ENCODE measurements at regions not wholly inside any gene's neighbourhood (a gene's known extent, or its start where the extent isn't known, plus 50 kb on each side); places are given as distances from the start of the nearest gene placed in this dataset.

GRCh38 chr6:88361298-88361697 is 195.2 kb upstream of the CNR1 start:
- TF ChIP-seq STAT1 (IDR thresholded peaks at IDR 0.05; ENCODE audit: unreplicated experiment) (no peak), EZH2 (IDR thresholded peaks at IDR 0.05; ENCODE audit: low read depth, unreplicated experiment) (no peak)
- H3F3A ChIP-seq (replicated peaks; ENCODE audit: low read depth), result no peaks in the 10 kb centered on the region
- H2AFZ ChIP-seq, result peak overlapping the region; percentile 94
- H3K4me3 ChIP-seq, result no peak overlapping the region
- H3K4me1 ChIP-seq (ENCODE audit: insufficient read depth), result peaks cover 13% of the 10 kb centered on the region
- Mint-ChIP-seq H3K9me3 (no peaks in the 10 kb centered on the region; the same call in 2 of the 3 replicates), H3K36me3 (ENCODE audit: low read depth) (no peaks in the 10 kb centered on the region), H3K4me1 (peaks cover 4% of the 10 kb centered on the region; the same call in 1 of the 3 replicates), H3K4me3 (no peak overlapping the region), H3K27ac (no peak overlapping the region), H3K27me3 (ENCODE audit: insufficient read depth, low read depth, poor library complexity) (no peaks in the 10 kb centered on the region)
- no peak overlapping the region for H3K27ac ChIP-seq (ENCODE audit: low read depth)
- H4K20me1 ChIP-seq (replicated peaks; ENCODE audit: insufficient read depth), result no peaks in the 10 kb centered on the region
- no peaks in the 10 kb centered on the region for H3K27me3 ChIP-seq (ENCODE audit: insufficient read depth)
- DNase-seq (ENCODE audit: low spot score) (no peak), ATAC-seq (no peak)
- no peaks in the 10 kb centered on the region for H3K79me2 ChIP-seq (replicated peaks; ENCODE audit: insufficient read depth)
- H3K4me2 ChIP-seq, result peak overlapping the region; percentile 57; the same call in 1 of the 2 replicates
- H3K9me2 ChIP-seq (ENCODE audit: insufficient read depth), result peaks cover 13% of the 10 kb centered on the region; the same call in 1 of the 2 replicates
- H3K36me3 ChIP-seq (ENCODE audit: insufficient read depth), result no peaks in the 10 kb centered on the region

- Histone ChIP-seq H3K4me2 (no peak overlapping the region), H3K36me3 (ENCODE audit: insufficient read depth) (no peaks in the 10 kb centered on the region), H2AFZ (peak overlapping the region; percentile 30; the same call in 1 of the 2 replicates), H3K4me1 (ENCODE audit: insufficient read depth) (peaks cover 13% of the 10 kb centered on the region), H3K27ac (ENCODE audit: low read depth) (no peak overlapping the region), H3K79me2 (replicated peaks; ENCODE audit: insufficient read depth) (no peaks in the 10 kb centered on the region), H4K20me1 (replicated peaks; ENCODE audit: insufficient read depth) (no peaks in the 10 kb centered on the region), H3K27me3 (ENCODE audit: insufficient read depth) (no peaks in the 10 kb centered on the region), H3F3A (replicated peaks; ENCODE audit: low read depth) (no peaks in the 10 kb centered on the region), H3K4me3 (no peak overlapping the region), H3K9me2 (ENCODE audit: insufficient read depth) (peaks cover 13% of the 10 kb centered on the region; the same call in 1 of the 2 replicates)
- Mint-ChIP-seq H3K4me1 (peaks cover 4% of the 10 kb centered on the region; the same call in 1 of the 3 replicates), H3K36me3 (ENCODE audit: low read depth) (no peaks in the 10 kb centered on the region), H3K4me3 (no peak overlapping the region), H3K9me3 (no peaks in the 10 kb centered on the region; the same call in 2 of the 3 replicates), H3K27me3 (ENCODE audit: insufficient read depth, low read depth, poor library complexity) (no peaks in the 10 kb centered on the region), H3K27ac (no peak overlapping the region)
- no peak for DNase-seq (ENCODE audit: low spot score)
- no peak for ATAC-seq
- TF ChIP-seq, protein P1, sequence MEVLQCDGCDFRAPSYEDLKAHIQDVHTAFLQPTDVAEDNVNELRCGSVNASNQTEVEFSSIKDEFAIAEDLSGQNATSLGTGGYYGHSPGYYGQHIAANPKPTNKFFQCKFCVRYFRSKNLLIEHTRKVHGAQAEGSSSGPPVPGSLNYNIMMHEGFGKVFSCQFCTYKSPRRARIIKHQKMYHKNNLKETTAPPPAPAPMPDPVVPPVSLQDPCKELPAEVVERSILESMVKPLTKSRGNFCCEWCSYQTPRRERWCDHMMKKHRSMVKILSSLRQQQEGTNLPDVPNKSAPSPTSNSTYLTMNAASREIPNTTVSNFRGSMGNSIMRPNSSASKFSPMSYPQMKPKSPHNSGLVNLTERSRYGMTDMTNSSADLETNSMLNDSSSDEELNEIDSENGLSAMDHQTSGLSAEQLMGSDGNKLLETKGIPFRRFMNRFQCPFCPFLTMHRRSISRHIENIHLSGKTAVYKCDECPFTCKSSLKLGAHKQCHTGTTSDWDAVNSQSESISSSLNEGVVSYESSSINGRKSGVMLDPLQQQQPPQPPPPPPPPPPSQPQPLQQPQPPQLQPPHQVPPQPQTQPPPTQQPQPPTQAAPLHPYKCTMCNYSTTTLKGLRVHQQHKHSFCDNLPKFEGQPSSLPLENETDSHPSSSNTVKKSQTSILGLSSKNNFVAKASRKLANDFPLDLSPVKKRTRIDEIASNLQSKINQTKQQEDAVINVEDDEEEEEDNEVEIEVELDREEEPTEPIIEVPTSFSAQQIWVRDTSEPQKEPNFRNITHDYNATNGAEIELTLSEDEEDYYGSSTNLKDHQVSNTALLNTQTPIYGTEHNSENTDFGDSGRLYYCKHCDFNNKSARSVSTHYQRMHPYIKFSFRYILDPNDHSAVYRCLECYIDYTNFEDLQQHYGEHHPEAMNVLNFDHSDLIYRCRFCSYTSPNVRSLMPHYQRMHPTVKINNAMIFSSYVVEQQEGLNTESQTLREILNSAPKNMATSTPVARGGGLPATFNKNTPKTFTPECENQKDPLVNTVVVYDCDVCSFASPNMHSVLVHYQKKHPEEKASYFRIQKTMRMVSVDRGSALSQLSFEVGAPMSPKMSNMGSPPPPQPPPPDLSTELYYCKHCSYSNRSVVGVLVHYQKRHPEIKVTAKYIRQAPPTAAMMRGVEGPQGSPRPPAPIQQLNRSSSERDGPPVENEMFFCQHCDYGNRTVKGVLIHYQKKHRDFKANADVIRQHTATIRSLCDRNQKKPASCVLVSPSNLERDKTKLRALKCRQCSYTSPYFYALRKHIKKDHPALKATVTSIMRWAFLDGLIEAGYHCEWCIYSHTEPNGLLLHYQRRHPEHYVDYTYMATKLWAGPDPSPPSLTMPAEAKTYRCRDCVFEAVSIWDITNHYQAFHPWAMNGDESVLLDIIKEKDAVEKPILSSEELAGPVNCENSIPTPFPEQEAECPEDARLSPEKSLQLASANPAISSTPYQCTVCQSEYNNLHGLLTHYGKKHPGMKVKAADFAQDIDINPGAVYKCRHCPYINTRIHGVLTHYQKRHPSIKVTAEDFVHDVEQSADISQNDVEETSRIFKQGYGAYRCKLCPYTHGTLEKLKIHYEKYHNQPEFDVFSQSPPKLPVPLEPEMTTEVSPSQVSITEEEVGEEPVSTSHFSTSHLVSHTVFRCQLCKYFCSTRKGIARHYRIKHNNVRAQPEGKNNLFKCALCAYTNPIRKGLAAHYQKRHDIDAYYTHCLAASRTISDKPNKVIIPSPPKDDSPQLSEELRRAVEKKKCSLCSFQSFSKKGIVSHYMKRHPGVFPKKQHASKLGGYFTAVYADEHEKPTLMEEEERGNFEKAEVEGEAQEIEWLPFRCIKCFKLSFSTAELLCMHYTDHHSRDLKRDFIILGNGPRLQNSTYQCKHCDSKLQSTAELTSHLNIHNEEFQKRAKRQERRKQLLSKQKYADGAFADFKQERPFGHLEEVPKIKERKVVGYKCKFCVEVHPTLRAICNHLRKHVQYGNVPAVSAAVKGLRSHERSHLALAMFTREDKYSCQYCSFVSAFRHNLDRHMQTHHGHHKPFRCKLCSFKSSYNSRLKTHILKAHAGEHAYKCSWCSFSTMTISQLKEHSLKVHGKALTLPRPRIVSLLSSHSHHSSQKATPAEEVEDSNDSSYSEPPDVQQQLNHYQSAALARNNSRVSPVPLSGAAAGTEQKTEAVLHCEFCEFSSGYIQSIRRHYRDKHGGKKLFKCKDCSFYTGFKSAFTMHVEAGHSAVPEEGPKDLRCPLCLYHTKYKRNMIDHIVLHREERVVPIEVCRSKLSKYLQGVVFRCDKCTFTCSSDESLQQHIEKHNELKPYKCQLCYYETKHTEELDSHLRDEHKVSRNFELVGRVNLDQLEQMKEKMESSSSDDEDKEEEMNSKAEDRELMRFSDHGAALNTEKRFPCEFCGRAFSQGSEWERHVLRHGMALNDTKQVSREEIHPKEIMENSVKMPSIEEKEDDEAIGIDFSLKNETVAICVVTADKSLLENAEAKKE (CRISPR knock-in tag; IDR thresholded peaks at IDR 0.05), result no peak
- TF ChIP-seq JUNB (IDR thresholded peaks at IDR 0.05; ENCODE audit: unreplicated experiment), result no peak
- TF ChIP-seq, protein P2, sequence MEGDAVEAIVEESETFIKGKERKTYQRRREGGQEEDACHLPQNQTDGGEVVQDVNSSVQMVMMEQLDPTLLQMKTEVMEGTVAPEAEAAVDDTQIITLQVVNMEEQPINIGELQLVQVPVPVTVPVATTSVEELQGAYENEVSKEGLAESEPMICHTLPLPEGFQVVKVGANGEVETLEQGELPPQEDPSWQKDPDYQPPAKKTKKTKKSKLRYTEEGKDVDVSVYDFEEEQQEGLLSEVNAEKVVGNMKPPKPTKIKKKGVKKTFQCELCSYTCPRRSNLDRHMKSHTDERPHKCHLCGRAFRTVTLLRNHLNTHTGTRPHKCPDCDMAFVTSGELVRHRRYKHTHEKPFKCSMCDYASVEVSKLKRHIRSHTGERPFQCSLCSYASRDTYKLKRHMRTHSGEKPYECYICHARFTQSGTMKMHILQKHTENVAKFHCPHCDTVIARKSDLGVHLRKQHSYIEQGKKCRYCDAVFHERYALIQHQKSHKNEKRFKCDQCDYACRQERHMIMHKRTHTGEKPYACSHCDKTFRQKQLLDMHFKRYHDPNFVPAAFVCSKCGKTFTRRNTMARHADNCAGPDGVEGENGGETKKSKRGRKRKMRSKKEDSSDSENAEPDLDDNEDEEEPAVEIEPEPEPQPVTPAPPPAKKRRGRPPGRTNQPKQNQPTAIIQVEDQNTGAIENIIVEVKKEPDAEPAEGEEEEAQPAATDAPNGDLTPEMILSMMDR (conservative IDR thresholded peaks at IDR 0.05; ENCODE audit: low read depth in 2 of 2), result no peak
- TF ChIP-seq ZNF114 (CRISPR knock-in tag; IDR thresholded peaks at IDR 0.05), result no peak
These were observed 194.2 kb upstream of the CNR1 start for GRCh38 chr6:88360203-88360797.
